OCI-LY7 (cell line): ENCODE measurements at regions not wholly inside any gene's neighbourhood (a gene's known extent, or its start where the extent isn't known, plus 50 kb on each side); places are given as distances from the start of the nearest gene placed in this dataset.

ENCODE experiments used
- BruUV-seq: library from RNA; stranded (reverse); fragments of 400-500 nt; replicated peaks from 2 replicates; lab custom pipeline; 2021; lab: Mats Ljungman, UMichigan
- CTCF ChIA-PET: fragments of 300-600 bp; sonication (Branson Sonifier 250); formaldehyde crosslinking; loops from one replicate; lab custom pipeline; 2022; ENCODE audit warnings: antibody characterized with exemption; ENCODE audit not compliant: unreplicated experiment; lab: Charles Lee
- POLR2A ChIA-PET: fragments of 300-600 bp; sonication (Branson Sonifier 250); formaldehyde crosslinking; loops from one replicate; lab custom pipeline; 2022; ENCODE audit warnings: antibody characterized with exemption; lab: Charles Lee
- DNase-seq: peaks from one replicate; pipeline ENCODE4 v3.0.0-alpha.2; 2015; ENCODE audit warnings: low spot score
- H2AFZ ChIP-seq: fragments of 200-600 bp; sonication (generic), shearing (Covaris generic); 2 replicates; pipeline ENCODE4 v1.6.1; 2014; ENCODE audit warnings: mild to moderate bottlenecking, antibody characterized with exemption, low read length, moderate library complexity
- H3K27ac ChIP-seq: fragments of 200-600 bp; sonication (generic); 2 replicates; pipeline ENCODE4 v1.5.1; 2014; ENCODE audit warnings: mixed run types, low read depth, mild to moderate bottlenecking, moderate library complexity, low read length, inconsistent platforms; ENCODE audit not compliant: poor library complexity, severe bottlenecking
- H3K36me3 ChIP-seq: fragments of 200-600 bp; sonication (generic); 2 replicates; pipeline ENCODE4 v1.6.1; 2014; ENCODE audit warnings: mild to moderate bottlenecking, antibody characterized with exemption, low read length, moderate library complexity, mixed read lengths; ENCODE audit not compliant: insufficient read depth
- H3K4me1 ChIP-seq: fragments of 200-600 bp; sonication (generic); 2 replicates; pipeline ENCODE4 v1.5.1; 2014; ENCODE audit warnings: mild to moderate bottlenecking, low read length; ENCODE audit not compliant: insufficient read depth, poor library complexity, severe bottlenecking
- H3K4me2 ChIP-seq: fragments of 200-600 bp; sonication (generic); 2 replicates; pipeline ENCODE4 v1.6.1; 2014; ENCODE audit warnings: mild to moderate bottlenecking, low read length
- H3K4me3 ChIP-seq: fragments of 200-600 bp; sonication (generic); 2 replicates; pipeline ENCODE4 v1.5.1; 2014; ENCODE audit warnings: mild to moderate bottlenecking, low read depth, low read length; ENCODE audit not compliant: poor library complexity, severe bottlenecking
- H3K79me2 ChIP-seq: fragments of 200-600 bp; sonication (generic); 2 replicates; pipeline ENCODE4 v1.6.1; 2016; ENCODE audit warnings: low read depth, mild to moderate bottlenecking, low read length, moderate library complexity, mixed read lengths; ENCODE audit not compliant: insufficient read depth
- H3K9me2 ChIP-seq: fragments of 200-600 bp; sonication (generic); 2 replicates; pipeline ENCODE4 v1.6.1; 2016; ENCODE audit warnings: mild to moderate bottlenecking, low read length, mixed read lengths; ENCODE audit not compliant: insufficient read depth
- H3K9me3 ChIP-seq: fragments of 200-600 bp; sonication (generic); 2 replicates; pipeline ENCODE4 v1.6.1; 2014; ENCODE audit warnings: mild to moderate bottlenecking, mixed run types, low read length, mixed read lengths
- H4K20me1 ChIP-seq: fragments of 200-600 bp; sonication (generic); 2 replicates; pipeline ENCODE4 v1.6.1; 2014; ENCODE audit warnings: mild to moderate bottlenecking, antibody characterized with exemption, low read length, moderate library complexity, mixed read lengths; ENCODE audit not compliant: insufficient read depth
- EZH2phosphoT487 ChIP-seq: fragments of 200-600 bp; sonication (generic); IDR thresholded peaks from 2 replicates; pipeline ENCODE4 v1.6.1; 2018; ENCODE audit warnings: low read depth, borderline replicate concordance, mild to moderate bottlenecking, mixed run types, antibody characterized with exemption, low read length, moderate library complexity, mixed read lengths
- intact Hi-C: fragments of 100-400 bp; cut with micrococcal nuclease; formaldehyde crosslinking; loops from one replicate; pipeline ENCODE4 v1.10.0; 2022; ENCODE audit not compliant: unreplicated experiment
- TF ChIP-seq, protein P1 (sequence below): fragments of 200-600 bp; sonication (generic); conservative IDR thresholded peaks from 2 replicates; pipeline ENCODE4 v1.5.1; 2014; ENCODE audit warnings: mild to moderate bottlenecking, antibody characterized with exemption, low read length, moderate library complexity, mixed read lengths

DNA sequence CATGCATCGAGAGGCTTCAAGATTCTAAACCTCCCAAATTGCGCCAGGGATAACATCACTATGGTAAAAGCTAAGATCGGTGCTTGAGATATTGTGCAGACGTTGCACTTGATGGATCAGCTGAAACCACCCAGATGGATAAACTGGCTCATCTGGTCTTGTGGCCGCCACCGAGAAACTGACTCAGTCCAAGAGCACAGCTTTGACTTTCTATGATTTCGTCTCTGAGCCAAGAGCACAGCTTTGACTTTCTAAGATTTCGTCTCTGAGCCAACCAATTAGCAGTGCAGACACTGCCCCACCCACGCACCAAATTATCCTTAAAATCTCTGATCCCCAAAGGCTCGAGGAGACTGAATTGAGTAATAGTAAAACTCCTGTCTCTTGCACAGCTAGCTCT lies 687.2 kb downstream of the FAM133A start:
- Histone ChIP-seq H3K36me3 (no peaks in the 10 kb centered on the region), H3K4me3 (no peak overlapping the region), H3K79me2 (no peaks in the 10 kb centered on the region), H3K9me2 (no peaks in the 10 kb centered on the region), H2AFZ (no peak overlapping the region), H3K9me3 (no peaks in the 10 kb centered on the region), H3K27ac (no peak overlapping the region), H3K4me2 (no peak overlapping the region), H3K4me1 (no peaks in the 10 kb centered on the region), H4K20me1 (no peaks in the 10 kb centered on the region)
- BruUV-seq = no TSS peak
- intact Hi-C loops = no loop called here
- TF ChIP-seq, protein P1, sequence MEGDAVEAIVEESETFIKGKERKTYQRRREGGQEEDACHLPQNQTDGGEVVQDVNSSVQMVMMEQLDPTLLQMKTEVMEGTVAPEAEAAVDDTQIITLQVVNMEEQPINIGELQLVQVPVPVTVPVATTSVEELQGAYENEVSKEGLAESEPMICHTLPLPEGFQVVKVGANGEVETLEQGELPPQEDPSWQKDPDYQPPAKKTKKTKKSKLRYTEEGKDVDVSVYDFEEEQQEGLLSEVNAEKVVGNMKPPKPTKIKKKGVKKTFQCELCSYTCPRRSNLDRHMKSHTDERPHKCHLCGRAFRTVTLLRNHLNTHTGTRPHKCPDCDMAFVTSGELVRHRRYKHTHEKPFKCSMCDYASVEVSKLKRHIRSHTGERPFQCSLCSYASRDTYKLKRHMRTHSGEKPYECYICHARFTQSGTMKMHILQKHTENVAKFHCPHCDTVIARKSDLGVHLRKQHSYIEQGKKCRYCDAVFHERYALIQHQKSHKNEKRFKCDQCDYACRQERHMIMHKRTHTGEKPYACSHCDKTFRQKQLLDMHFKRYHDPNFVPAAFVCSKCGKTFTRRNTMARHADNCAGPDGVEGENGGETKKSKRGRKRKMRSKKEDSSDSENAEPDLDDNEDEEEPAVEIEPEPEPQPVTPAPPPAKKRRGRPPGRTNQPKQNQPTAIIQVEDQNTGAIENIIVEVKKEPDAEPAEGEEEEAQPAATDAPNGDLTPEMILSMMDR = no peak
- TF ChIP-seq EZH2phosphoT487 = no peak
- ChIA-PET CTCF (no interaction called here), POLR2A (no interaction called here)
- no peak for DNase-seq

DNA sequence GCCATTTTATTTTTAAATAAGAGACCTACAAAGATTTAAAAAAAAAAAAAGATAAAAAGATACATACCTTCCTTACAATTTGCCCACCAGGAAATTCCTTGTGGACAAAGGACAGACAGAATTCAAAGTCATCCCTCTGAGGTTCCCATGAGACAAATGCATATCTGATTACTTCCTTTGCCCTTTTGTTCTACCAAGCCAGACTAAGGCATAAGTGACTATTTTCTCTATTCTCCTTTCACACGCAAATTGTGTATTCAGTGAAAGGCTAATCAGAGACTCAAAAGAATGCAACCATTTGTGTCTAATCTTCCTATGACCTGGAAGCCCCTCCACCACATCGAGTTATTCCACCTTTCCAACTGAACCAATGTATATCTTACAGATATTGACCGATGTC lies 691.7 kb downstream of the FAM133A start:
- Histone ChIP-seq H3K4me3 (no peak overlapping the region), H3K36me3 (no peaks in the 10 kb centered on the region), H3K4me1 (no peaks in the 10 kb centered on the region), H4K20me1 (no peaks in the 10 kb centered on the region), H3K4me2 (no peak overlapping the region), H2AFZ (no peak overlapping the region), H3K9me2 (no peaks in the 10 kb centered on the region), H3K79me2 (no peaks in the 10 kb centered on the region), H3K9me3 (no peaks in the 10 kb centered on the region), H3K27ac (no peak overlapping the region)
- TF ChIP-seq, protein P1 = no peak
- TF ChIP-seq EZH2phosphoT487 = no peak
- CTCF ChIA-PET = no interaction called here
- no TSS peak for BruUV-seq
- no peak for DNase-seq
- POLR2A ChIA-PET = no interaction called here
- intact Hi-C loops = no loop called here

DNA sequence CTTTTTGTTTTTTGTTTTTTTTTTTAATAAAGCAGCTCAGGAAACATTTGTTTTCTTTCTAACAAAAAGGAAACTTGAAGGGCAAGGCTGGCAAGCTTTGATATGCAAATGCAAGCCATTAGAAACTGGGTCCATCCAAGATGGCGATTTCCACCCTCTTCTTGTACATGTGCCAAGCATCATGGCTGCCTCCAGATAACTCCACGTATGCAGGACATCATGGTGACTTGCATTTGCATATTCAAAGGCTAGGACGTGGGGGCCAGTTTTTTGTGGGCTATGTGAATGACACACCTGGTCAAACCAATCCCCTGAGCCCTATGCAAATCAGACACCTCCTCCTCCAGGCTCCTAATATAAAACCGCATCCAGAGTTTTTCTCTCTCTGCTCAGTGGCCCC lies 692.6 kb downstream of the FAM133A start:
- Histone ChIP-seq H3K4me1 (no peaks in the 10 kb centered on the region), H3K27ac (no peak overlapping the region), H3K4me3 (no peak overlapping the region), H2AFZ (no peak overlapping the region), H3K9me2 (no peaks in the 10 kb centered on the region), H3K79me2 (no peaks in the 10 kb centered on the region), H3K9me3 (no peaks in the 10 kb centered on the region), H3K4me2 (no peak overlapping the region), H3K36me3 (no peaks in the 10 kb centered on the region), H4K20me1 (no peaks in the 10 kb centered on the region)
- intact Hi-C loops = no loop called here
- ChIA-PET POLR2A (no interaction called here), CTCF (no interaction called here)
- no peak for DNase-seq
- no peak for TF ChIP-seq EZH2phosphoT487
- TF ChIP-seq, protein P1 = no peak
- BruUV-seq = no TSS peak
